H9 (cell line): ENCODE measurements at regions not wholly inside any gene's neighbourhood (a gene's known extent, or its start where the extent isn't known, plus 50 kb on each side); places are given as distances from the start of the nearest gene placed in this dataset.

Source experiments
- DNase-seq: peaks from one replicate; pipeline ENCODE4 v3.0.0-alpha.2; 2017
- H2AFZ ChIP-seq: one replicate; pipeline ENCODE4 v1.6.1; 2013; ENCODE audit warnings: mild to moderate bottlenecking, low read length, control low read depth, moderate library complexity
- H2AK5ac ChIP-seq: 2 replicates; pipeline ENCODE4 v1.6.1; 2013; ENCODE audit warnings: low read length, control low read depth, mixed read lengths; ENCODE audit not compliant: insufficient read length
- H2BK120ac ChIP-seq: one replicate; pipeline ENCODE4 v1.6.1; 2013; ENCODE audit warnings: low read depth, mild to moderate bottlenecking, low read length, control low read depth, inconsistent platforms; ENCODE audit not compliant: poor library complexity, severe bottlenecking
- H2BK12ac ChIP-seq: 2 replicates; pipeline ENCODE4 v1.6.1; 2013; ENCODE audit warnings: low read length, control low read depth, mixed read lengths, low read depth; ENCODE audit not compliant: insufficient read length
- H2BK15ac ChIP-seq: 2 replicates; pipeline ENCODE4 v1.6.1; 2013; ENCODE audit warnings: low read depth, low read length, control low read depth
- H2BK20ac ChIP-seq: one replicate; pipeline ENCODE4 v1.6.1; 2013; ENCODE audit warnings: low read depth, mild to moderate bottlenecking, low read length, control low read depth, inconsistent platforms; ENCODE audit not compliant: poor library complexity, severe bottlenecking
- H2BK5ac ChIP-seq: 2 replicates; pipeline ENCODE4 v1.6.1; 2013; ENCODE audit warnings: low read length, control low read depth, mixed read lengths; ENCODE audit not compliant: insufficient read length
- H3K14ac ChIP-seq: 2 replicates; pipeline ENCODE4 v1.6.1; 2013; ENCODE audit warnings: low read length, control low read depth; ENCODE audit not compliant: insufficient read depth
- H3K18ac ChIP-seq: 2 replicates; pipeline ENCODE4 v1.6.1; 2013; ENCODE audit warnings: low read depth, mild to moderate bottlenecking, mixed read lengths, low read length, control low read depth; ENCODE audit not compliant: insufficient read length
- H3K23ac ChIP-seq: 2 replicates; pipeline ENCODE4 v1.6.1; 2013; ENCODE audit warnings: low read length, control low read depth, mixed read lengths, low read depth; ENCODE audit not compliant: insufficient read length
- H3K23me2 ChIP-seq: 2 replicates; pipeline ENCODE4 v1.6.1; 2013; ENCODE audit warnings: low read depth, mild to moderate bottlenecking, mixed read lengths, low read length, control low read depth; ENCODE audit not compliant: insufficient read length, poor library complexity, severe bottlenecking
- H3K27ac ChIP-seq: 2 replicates; pipeline ENCODE4 v1.5.1; 2013; ENCODE audit warnings: low read length, control low read depth, mixed read lengths, low read depth; ENCODE audit not compliant: insufficient read length
- H3K27me3 ChIP-seq: 2 replicates; pipeline ENCODE4 v1.6.1; 2013; ENCODE audit warnings: low read length, control low read depth, inconsistent platforms; ENCODE audit not compliant: insufficient read depth
- H3K4ac ChIP-seq: 2 replicates; pipeline ENCODE4 v1.6.1; 2013; ENCODE audit warnings: low read depth, mild to moderate bottlenecking, control low read depth, inconsistent platforms, low read length, moderate library complexity
- H3K4me1 ChIP-seq: 2 replicates; pipeline ENCODE4 v1.6.1; 2013; ENCODE audit warnings: low read length, control low read depth, inconsistent platforms; ENCODE audit not compliant: insufficient read depth
- H3K4me2 ChIP-seq: 2 replicates; pipeline ENCODE4 v1.6.1; 2013; ENCODE audit warnings: low read length, control low read depth, mixed read lengths; ENCODE audit not compliant: insufficient read length, insufficient read depth
- H3K56ac ChIP-seq: 2 replicates; pipeline ENCODE4 v1.6.1; 2013; ENCODE audit warnings: low read depth, mild to moderate bottlenecking, mixed read lengths, low read length, control low read depth; ENCODE audit not compliant: insufficient read length
- H3K79me1 ChIP-seq: 2 replicates; pipeline ENCODE4 v1.6.1; 2013; ENCODE audit warnings: low read depth, mild to moderate bottlenecking, moderate library complexity, low read length, control low read depth, inconsistent platforms; ENCODE audit not compliant: insufficient read depth, poor library complexity, severe bottlenecking
- H3K79me2 ChIP-seq: 2 replicates; pipeline ENCODE4 v1.6.1; 2013; ENCODE audit warnings: low read length, control low read depth, inconsistent platforms; ENCODE audit not compliant: insufficient read depth
- H3K9ac ChIP-seq: 2 replicates; pipeline ENCODE4 v1.6.1; 2013; ENCODE audit warnings: low read length, control low read depth, mixed read lengths; ENCODE audit not compliant: insufficient read length; ENCODE audit errors: extremely low read depth
- H3K9me3 ChIP-seq: one replicate; pipeline ENCODE4 v1.6.1; 2013; ENCODE audit warnings: low read depth, low read length, inconsistent platforms; ENCODE audit not compliant: control insufficient read depth
- H3T11ph ChIP-seq: one replicate; pipeline ENCODE4 v1.6.1; 2013; ENCODE audit warnings: mild to moderate bottlenecking, low read length, control low read depth, inconsistent platforms
- H4K20me1 ChIP-seq: one replicate; pipeline ENCODE4 v1.6.1; 2013; ENCODE audit not compliant: control insufficient read depth, insufficient read length, insufficient read depth
- H4K5ac ChIP-seq: 2 replicates; pipeline ENCODE4 v1.6.1; 2013; ENCODE audit warnings: low read depth, mild to moderate bottlenecking, mixed read lengths, low read length, control low read depth; ENCODE audit not compliant: insufficient read length
- H4K8ac ChIP-seq: replicated peaks from 2 replicates; pipeline ENCODE4 v1.6.1; 2013; ENCODE audit warnings: low read length, control low read depth, mixed read lengths, low read depth; ENCODE audit not compliant: insufficient read length
- H4K91ac ChIP-seq: 2 replicates; pipeline ENCODE4 v1.6.1; 2013; ENCODE audit warnings: low read depth, mild to moderate bottlenecking, moderate library complexity, mixed read lengths, low read length, control low read depth; ENCODE audit not compliant: insufficient read length
- H3K27ac Mint-ChIP-seq, 3 experiments: 2 replicates in 2 of 3; 3 replicates in 1 of 3; pipeline ENCODE4 v1.8.0; 2020 to 2021; ENCODE audit warnings: mixed read lengths in 3 of 3, mild to moderate bottlenecking in 1 of 3, moderate library complexity in 1 of 3
- H3K27me3 Mint-ChIP-seq: 2 replicates; pipeline ENCODE4 v1.8.0; 2021; ENCODE audit warnings: low read depth, mild to moderate bottlenecking, moderate library complexity, mixed read lengths
- H3K36me3 Mint-ChIP-seq, 3 experiments: 2 replicates in 2 of 3; 3 replicates in 1 of 3; pipeline ENCODE4 v1.8.0; 2020 to 2021; ENCODE audit warnings: low read depth in 3 of 3, mixed read lengths in 3 of 3; ENCODE audit not compliant: insufficient read depth in 1 of 3
- H3K4me1 Mint-ChIP-seq, 2 experiments: 2 replicates each; pipeline ENCODE4 v1.8.0; 2020; ENCODE audit warnings: mixed read lengths in 2 of 2
- H3K4me3 Mint-ChIP-seq, 2 experiments: 2 replicates in 1 of 2; 3 replicates in 1 of 2; pipeline ENCODE4 v1.8.0; 2020 to 2021; ENCODE audit warnings: mild to moderate bottlenecking in 2 of 2, mixed read lengths in 2 of 2, moderate library complexity in 1 of 2
- H3K9me3 Mint-ChIP-seq, 2 experiments: 2 replicates in 1 of 2; 3 replicates in 1 of 2; pipeline ENCODE4 v1.8.0; 2020; ENCODE audit warnings: mild to moderate bottlenecking in 2 of 2, mixed read lengths in 2 of 2, moderate library complexity in 1 of 2
- CTCF ChIP-seq: fragments of 200-600 bp; sonication (generic); conservative IDR thresholded peaks from 3 replicates; pipeline ENCODE4 v1.8.0; 2021; ENCODE audit warnings: antibody characterized with exemption, mild to moderate bottlenecking
- WGBS: extraction: QIAGEN DNeasy Blood & Tissue Kit; methylation state at CpG from one replicate; pipeline ENCODE4 v1.1.7; 2013; ENCODE audit warnings: missing lambda C conversion rate, low lambda C conversion rate, mixed read lengths; ENCODE audit not compliant: insufficient read length; ENCODE audit errors: extremely low coverage; 5-methylcytosine and 5-hydroxymethylcytosine counted together

DNA sequence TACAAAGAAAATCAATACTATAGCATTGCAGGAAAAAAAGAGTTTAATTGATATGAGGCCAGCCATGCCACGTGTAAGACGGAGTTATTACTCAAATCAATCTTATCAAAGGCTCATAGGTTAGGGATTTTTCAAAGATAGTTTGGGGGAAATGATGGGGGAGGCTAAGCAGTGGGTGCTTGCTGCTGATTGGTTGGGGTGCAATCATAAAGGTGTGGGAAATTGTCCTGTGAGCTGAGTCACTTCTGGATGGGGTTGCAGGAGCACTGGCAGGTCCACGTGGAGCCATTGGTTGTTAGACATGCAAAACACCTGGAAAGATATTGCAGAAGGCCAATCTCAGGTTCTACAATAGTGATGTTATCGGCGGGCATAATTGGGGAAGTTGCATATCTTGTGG, 319.2 kb upstream of the COBL start:
- Histone ChIP-seq H3K9me3 (no peaks in the 10 kb centered on the region), H2BK15ac (no peak overlapping the region), H3K14ac (no peak overlapping the region), H3K27ac (no peak overlapping the region), H3K23ac (no peak overlapping the region), H3K9ac (no peak overlapping the region), H2BK5ac (no peak overlapping the region), H3K79me1 (no peaks in the 10 kb centered on the region), H3K4me2 (no peak overlapping the region), H3K18ac (no peak overlapping the region), H3T11ph (no peak overlapping the region), H3K27me3 (no peaks in the 10 kb centered on the region), H2BK12ac (no peak overlapping the region), H3K4ac (no peak overlapping the region), H4K20me1 (no peaks in the 10 kb centered on the region), H3K56ac (no peak overlapping the region), H4K91ac (no peak overlapping the region), H3K79me2 (no peaks in the 10 kb centered on the region), H2AFZ (no peak overlapping the region), H2BK20ac (no peak overlapping the region), H2AK5ac (no peak overlapping the region), H3K4me1 (no peaks in the 10 kb centered on the region; the same call in 1 of the 2 replicates), H3K23me2 (no peaks in the 10 kb centered on the region), H4K5ac (no peak overlapping the region), H4K8ac (no peak overlapping the region), H2BK120ac (no peak overlapping the region)
- TF ChIP-seq CTCF, result no peak
- Mint-ChIP-seq H3K9me3 (peaks cover 2 to 5% of the 10 kb centered on the region in 2 experiments; a peak in 4 of 5 replicates), H3K27me3 (no peaks in the 10 kb centered on the region), H3K36me3 (peaks cover 0 to 3% (median 0%) of the 10 kb centered on the region in 3 experiments; a peak in 2 of 7 replicates), H3K27ac (no peak overlapping the region), H3K4me1 (peaks cover 22 to 36% of the 10 kb centered on the region in 2 experiments), H3K4me3 (no peak overlapping the region)
- no peak for DNase-seq
- no CpG with 5 or more reads among the region's 5 CpGs for WGBS
